Suppressor macrophage treated with lipopolysaccharide for 4 hours (primary cell): ENCODE measurements at regions not wholly inside any gene's neighbourhood (a gene's known extent, or its start where the extent isn't known, plus 50 kb on each side); places are given as distances from the start of the nearest gene placed in this dataset.
"Not testable (repeated sequence)": the region's sequence is repeated elsewhere in the genome, so short reads cannot be mapped to it uniquely, and the experiment has no call there.

Experiments used
- DNase-seq: peaks from one replicate; pipeline ENCODE4 v3.0.0-alpha.2; 2020

- no peak for DNase-seq
Measured at GRCh38 chr1:198986442-198986841, 347.6 kb downstream of the PTPRC start.

GRCh38 chr1:199002661-199003060 lies 363.8 kb downstream of the PTPRC start:
- no peak for DNase-seq

DNA sequence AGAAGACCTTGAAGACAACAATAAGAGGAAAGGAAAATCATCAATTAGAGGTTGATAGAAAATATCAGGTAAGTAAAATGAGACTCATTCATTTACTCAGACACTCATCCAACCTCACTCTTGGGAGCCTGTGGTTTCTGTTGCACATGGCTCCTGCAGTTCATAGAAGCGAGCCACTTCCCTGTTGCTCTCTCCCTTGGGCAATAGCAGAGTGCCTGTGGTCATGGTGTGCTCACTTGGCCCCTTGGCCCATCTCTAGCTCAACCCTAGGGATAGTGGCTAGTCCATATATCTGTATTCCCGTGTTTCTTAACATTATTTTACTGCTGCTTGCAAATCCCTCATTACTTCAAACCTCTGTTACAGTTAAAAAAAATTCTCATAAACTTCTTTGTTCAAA lies 368.6 kb downstream of the PTPRC start:
- peak; percentile 47 for DNase-seq

DNA sequence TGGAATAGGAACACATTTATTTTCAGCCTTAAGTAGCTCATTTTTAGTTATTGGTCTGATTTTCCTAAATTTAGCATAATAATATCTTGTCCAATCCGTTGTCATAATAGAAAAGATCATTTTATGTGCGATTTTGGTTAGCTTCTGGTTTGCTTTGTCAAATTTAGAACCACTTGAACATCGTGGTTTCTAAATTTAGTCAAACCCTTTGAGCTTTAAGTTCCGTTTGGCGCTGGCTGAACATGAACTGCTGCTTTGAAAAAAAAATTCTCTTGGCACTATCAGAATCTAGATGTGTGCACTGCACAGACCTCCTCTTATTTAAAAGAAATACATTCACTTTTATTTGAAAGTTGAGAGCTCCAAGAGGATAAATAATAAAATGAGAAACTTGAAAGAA lies 370.6 kb downstream of the PTPRC start:
- DNase-seq, result no peak

DNA sequence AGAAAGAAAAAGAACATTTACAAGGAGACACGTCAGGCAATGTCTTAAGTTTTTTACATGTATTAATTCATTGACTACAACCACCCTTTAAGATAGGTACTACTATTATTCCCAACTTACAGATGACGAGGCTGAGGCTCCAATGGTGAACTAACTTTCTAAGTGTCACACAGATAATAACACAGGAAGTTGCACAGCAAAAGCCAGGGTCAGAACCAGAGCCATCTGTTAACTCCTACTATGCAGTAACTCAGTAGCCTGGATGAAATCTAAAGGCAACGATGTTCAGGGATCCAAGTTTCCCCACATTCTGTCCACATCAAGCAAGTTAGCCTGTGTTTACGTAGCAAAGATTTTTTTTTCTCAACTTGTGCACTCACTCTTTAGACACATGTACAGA lies 371.7 kb downstream of the PTPRC start:
- no peak for DNase-seq

DNA sequence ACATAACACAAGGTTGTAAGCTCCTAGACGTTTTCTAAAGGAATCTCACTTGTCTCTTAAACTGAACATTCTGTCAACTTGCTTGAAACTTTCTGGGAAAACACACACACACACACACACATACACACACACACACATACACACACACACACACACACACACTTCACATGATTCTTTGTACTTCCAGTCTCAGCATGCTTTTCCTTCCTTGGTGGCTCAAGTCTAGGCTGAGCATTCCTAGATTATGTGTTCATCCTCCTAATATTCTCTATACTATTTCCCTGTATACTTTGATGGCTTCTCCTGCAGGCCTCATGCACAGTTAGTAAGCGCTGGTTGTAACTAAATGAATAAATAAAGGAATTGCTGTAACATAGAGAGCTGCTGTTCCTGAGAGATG lies 372.1 kb downstream of the PTPRC start:
- no peak for DNase-seq

DNA sequence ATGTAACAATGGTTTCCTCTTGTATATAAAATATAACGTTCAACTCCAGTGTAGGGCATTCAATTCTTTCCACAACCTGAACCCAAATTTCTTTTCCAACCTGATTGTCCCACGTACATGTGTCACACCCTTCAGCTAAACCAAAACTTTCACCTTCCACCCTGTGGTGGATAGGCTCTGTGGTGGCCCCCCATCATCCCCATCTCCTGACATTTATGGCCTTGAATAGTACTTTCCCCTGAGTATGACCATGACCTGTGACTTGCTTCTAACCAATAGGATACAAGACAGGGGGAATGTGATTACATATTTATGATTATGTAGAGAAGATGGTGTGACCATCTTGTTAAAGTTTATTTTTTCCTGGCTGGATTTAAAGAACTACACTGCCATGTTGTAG lies 377.0 kb downstream of the PTPRC start:
- DNase-seq, result no peak

- no peak for DNase-seq
Measured at GRCh38 chr1:199018471-199019135, 379.8 kb downstream of the PTPRC start.

GRCh38 chr1:199020051-199020450 lies 381.2 kb downstream of the PTPRC start:
- DNase-seq, result no peak

GRCh38 chr1:199020904-199021303 lies 382.1 kb downstream of the PTPRC start:
- no peak for DNase-seq

DNA sequence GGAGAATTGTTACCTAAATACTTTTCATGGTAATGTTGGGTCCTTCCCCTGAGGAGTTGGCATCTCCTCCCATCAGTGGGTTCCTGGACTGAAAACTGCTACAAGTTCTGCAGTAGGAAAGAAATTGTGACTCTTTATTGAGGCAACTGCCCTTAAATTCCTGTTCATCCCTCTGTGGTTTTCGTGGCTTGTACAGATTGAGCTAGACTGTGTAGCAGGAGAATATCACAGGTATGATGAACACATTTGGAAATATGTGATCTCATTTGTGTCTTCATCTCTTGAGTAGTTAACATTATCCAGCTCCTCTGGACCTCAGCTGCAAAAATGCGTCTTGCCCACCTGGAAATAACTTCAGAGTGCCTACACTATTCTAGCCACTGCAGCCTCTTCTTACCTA lies 390.6 kb downstream of the PTPRC start:
- DNase-seq, result no peak

DNA sequence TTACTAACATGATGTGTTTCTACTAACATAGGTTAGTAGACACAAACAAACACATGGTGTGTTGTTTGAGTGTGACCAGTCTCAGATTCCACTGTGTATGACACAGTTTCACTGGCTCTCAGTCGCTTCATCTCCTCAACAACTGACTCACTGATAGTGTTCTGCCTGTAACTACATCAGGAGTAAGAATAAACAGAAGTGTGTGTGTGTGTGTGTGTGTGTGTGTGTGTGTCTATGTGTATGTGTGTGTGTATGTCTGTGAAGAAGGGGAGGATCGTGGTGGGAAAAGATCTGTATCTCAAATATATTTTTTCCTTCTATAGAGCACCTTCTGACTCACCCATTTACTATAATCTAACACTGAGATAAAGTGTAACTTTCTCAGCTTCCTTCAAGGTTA lies 391.0 kb downstream of the PTPRC start:
- no peak for DNase-seq

DNA sequence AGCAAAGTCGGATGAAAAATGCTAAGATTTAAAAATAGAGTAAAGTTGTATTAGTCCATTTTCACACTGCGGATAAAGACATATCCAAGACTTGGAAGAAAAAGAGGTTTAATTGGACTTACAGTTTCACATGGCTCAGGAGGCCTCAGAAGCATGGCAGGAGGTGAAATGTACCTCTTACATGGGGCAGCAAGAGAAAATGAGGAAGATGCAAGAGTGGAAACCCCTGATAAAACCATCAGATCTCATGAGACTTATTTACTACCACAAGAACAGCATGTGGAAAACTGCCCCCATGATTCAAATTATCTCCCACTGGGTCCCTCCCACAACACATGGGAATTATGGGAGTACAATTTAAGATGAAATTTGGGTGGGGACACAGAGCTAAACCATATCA lies 391.7 kb downstream of the PTPRC start:
- not testable (repeated sequence) for DNase-seq

GRCh38 chr1:199031170-199031569 lies 392.3 kb downstream of the PTPRC start:
- not testable (repeated sequence) for DNase-seq

DNA sequence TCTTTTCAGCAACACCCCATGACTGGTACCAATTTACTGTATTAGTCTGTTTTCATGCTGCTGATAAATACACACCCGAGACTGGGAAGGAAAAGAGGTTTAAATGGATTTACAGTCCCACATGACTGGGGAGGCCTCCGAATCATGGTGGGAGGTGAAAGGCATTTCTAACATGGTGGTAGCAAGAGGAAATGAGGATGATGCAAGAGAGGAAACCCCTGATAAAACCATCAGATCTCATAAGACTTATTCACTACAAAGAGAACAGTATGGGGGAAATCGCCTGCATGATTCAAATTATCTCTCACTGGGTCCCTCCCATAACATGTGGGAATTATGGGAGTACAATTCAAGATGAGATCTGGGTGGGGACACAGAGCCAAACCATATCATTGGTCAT lies 393.6 kb downstream of the PTPRC start:
- peak; percentile 9 for DNase-seq

DNA sequence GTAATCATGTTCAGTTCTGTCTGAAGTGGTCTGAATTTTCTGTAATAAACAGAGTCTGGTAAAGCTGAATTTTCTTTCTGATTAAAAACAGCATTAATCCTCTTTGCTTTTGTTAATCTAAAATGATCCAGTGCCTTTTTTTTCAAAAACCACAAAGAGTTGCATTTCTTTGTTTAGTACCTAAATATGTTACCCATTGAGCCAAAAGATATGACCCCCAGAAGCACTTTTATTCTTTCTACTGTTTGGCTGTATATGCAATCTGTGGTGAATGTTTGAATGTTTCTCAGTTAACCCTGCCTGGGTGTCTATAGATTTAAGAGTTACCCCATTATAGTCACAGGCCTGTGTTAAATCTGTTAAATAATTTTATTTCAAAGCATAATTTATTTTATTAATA lies 394.8 kb downstream of the PTPRC start:
- DNase-seq, result no peak

- no peak for DNase-seq
Measured at GRCh38 chr1:199038156-199038555, 399.3 kb downstream of the PTPRC start.

DNA sequence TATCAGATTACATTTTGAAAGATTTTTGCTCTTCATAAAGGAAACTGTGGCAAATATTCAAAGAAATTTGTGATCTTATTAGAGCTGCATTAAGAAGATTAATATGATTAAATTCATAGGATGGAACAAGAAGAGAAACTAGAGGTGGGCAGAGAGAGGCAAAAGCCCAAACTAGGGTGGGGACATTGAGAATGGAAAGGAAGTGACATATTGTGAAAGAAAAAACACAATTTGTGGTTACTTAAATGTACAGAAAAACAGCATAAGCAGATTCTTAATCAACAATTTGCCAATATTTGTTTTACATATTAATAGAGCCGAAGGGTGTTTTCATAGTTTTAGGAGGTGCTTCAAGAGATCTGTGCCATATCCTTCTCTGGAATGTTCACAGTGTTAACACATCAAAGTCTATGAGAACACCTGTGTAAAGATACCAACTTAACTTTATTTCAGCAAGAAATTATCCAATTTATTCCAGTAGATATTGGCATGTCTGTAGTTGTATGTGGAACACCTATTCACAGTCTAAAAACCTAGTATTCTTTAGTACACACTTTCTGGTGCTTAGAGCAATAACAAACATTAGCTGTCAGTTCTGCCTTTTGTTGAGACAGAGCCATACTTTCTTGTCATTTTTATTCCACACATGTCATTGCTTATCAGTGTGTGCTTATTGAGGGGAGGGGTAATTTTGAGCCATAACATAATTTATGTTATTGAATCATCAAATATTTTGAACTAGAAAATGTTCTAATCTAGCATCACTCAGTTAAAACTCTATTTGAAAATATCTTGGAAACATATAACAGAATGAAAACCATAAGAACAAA lies 401.5 kb downstream of the PTPRC start:
- peak; percentile 5 for DNase-seq

- no peak for DNase-seq
Measured at GRCh38 chr1:199041173-199041914, 402.5 kb downstream of the PTPRC start.

GRCh38 chr1:199042193-199042592 lies 403.4 kb downstream of the PTPRC start:
- DNase-seq, result no peak

DNA sequence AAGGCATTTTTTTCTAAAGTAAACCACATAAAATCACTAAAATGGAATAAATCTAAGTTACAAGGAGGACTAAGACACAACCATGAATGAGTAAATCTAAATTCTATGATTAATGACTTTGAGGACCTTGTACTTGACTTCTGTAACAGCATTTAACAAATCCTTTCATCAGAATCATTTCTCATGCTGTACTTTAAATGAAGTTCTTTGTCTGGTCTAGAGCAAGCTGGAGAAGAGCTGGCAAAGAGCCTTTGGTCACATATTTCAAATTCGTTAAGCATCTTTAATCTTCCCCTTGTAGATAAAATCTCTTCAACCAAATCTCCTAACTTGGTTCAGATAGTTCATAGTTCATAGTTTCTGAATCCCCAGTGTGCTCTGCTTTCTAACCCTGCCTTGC lies 405.4 kb downstream of the PTPRC start:
- DNase-seq, result no peak

DNA sequence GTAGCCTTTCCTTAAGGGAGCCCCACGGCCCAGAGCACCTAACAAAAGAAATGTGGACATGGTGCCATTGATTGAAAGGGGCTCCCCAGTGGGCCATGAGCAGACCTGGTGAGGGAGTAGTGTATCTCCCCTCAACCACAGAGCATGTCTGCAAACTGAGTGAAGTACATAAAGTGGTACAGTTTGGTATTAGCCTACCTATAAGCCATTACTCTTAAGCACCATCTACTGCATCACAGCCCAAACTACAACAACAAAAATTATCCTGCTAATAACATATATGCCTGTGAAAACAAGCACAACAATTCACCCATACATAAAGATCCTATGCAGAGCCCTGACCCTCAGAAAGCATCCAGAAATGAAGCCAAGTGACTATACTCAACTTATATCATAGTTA lies 407.8 kb downstream of the PTPRC start:
- no peak for DNase-seq

- DNase-seq, result no peak
Measured at GRCh38 chr1:199054694-199055093, 415.9 kb downstream of the PTPRC start.

GRCh38 chr1:199057322-199057721 lies 418.5 kb downstream of the PTPRC start:
- no peak for DNase-seq
